Adipocyte (in vitro differentiated cells): ENCODE measurements at regions not wholly inside any gene's neighbourhood (a gene's known extent, or its start where the extent isn't known, plus 50 kb on each side); places are given as distances from the start of the nearest gene placed in this dataset.
"Not testable (repeated sequence)": the region's sequence is repeated elsewhere in the genome, so short reads cannot be mapped to it uniquely, and the experiment has no call there.

Experiments used
- DNase-seq: peaks from one replicate; pipeline ENCODE4 v3.0.0-alpha.2; 2015; ENCODE audit warnings: low read depth
- H3K27me3 ChIP-seq: replicated peaks from 2 replicates; pipeline ENCODE4 v1.7.0; 2013; ENCODE audit warnings: mild to moderate bottlenecking, low read length, moderate library complexity; ENCODE audit not compliant: control insufficient read depth, insufficient read depth
- H3K36me3 ChIP-seq: 2 replicates; pipeline ENCODE4 v1.7.0; 2013; ENCODE audit warnings: low read length, mild to moderate bottlenecking, moderate library complexity; ENCODE audit not compliant: control insufficient read depth, insufficient read depth, severe bottlenecking
- H3K4me1 ChIP-seq: 2 replicates; pipeline ENCODE4 v1.7.0; 2013; ENCODE audit warnings: mild to moderate bottlenecking, low read length, moderate library complexity; ENCODE audit not compliant: control insufficient read depth, insufficient read depth
- H3K4me3 ChIP-seq: 2 replicates; pipeline ENCODE4 v1.7.0; 2013; ENCODE audit warnings: mild to moderate bottlenecking, low read length, moderate library complexity
- H3K9ac ChIP-seq: 2 replicates; pipeline ENCODE4 v1.7.0; 2013; ENCODE audit warnings: mild to moderate bottlenecking, low read length, moderate library complexity
- H3K9me3 ChIP-seq: 2 replicates; pipeline ENCODE4 v1.7.0; 2013; ENCODE audit warnings: mild to moderate bottlenecking, low read length, moderate library complexity; ENCODE audit not compliant: control insufficient read depth

DNA sequence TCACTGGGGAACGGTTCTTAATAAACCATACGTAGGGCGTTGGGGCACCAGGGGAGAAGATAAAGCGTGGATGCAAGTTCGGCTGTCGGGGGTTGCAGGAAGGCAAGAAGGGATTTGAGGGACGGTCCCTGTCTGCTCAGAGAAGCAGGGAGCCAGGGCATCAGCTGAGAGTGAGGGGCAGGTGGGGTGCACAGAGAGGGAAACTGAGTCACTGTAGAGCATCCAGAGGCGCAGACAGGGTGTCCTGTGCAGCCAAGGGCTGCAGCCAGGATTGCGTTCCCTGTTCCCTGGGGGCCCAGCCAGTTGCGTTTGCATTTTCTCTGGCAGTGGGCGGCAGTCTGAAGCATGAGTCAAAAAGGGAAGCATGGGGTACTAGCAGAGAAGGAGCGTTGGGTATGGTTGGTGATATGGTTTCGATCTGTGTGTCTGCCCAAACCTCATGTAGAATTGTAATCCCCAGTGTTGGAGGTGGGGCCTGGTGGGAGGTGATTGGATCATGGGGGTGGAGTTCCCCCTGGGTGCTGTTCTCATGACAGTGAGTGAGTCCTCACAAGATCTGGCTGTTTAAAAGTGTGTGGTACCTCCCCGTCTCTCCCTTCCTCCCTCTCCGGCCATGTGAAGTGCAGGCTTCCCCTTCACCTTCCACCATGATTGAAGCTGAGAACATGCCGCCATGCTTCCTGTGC is 202.9 kb downstream of the NDUFA10 start:
- Histone ChIP-seq H3K9ac (no peak overlapping the region), H3K4me1 (no peaks in the 10 kb centered on the region), H3K4me3 (no peak overlapping the region), H3K27me3 (peaks cover 34% of the 10 kb centered on the region), H3K9me3 (no peaks in the 10 kb centered on the region), H3K36me3 (no peaks in the 10 kb centered on the region)
- DNase-seq: no peak

DNA sequence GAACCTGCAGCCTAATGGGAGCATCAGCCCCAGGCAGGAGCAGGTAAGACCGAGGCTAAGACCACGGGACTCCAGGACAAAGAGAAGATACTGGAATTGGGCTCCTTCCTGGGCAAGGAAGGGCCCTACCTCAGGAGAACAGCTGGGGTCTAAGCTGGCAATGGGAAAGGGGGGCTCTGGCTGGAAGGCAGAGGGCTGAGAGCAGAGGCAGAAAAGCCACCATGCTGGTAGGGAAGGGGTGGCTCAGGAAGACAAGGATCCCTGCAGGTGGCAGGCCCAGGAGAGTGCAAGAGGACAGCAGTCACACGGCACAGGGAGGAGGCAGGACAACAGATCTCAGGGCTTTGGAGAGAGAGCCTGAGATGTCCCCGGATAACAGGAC is 203.5 kb downstream of the NDUFA10 start:
- DNase-seq: no peak
- Histone ChIP-seq H3K9ac (no peak overlapping the region), H3K36me3 (no peaks in the 10 kb centered on the region), H3K9me3 (no peaks in the 10 kb centered on the region), H3K4me3 (no peak overlapping the region), H3K27me3 (peaks cover 32% of the 10 kb centered on the region), H3K4me1 (no peaks in the 10 kb centered on the region)

DNA sequence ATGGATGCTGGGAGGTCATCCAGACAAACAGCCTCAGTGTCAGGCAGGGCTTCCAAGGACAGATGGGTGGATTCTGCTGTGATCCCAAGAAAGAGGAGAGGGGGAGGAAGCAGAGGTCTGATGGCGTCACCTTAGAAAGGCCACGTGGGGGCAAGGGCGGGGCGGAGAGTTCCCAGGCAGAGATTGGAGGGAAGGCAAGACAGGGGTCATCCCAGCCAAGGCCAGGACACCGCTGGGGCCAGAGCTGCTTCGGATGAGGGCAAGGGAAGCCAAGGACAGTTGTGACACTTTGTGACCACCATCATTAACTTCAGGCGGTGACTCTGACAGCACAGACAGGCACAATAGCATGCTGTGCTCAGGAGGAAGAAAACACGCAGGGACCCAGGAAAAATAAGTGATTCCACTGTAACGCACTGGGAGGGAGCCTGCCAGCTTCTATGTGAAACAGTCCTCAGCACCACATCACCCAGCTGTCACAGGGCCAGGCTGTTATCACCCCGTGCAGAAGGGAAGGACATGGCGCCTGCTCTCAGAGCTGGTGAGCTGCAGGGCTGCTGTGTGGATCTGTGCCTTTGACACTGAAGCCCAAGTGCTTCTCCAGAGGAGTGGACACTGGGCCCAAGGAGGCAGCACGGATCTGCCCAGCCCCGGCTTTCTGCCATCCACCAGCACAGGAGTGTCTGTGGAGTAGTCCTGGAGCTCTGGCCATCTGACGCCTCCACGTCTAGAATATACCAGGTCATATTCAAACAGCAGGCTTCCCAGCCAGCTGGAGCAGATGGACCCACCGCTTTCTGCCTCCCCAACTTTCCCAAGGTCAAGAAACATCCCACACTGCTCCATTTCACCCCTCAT is 204.1 kb downstream of the NDUFA10 start:
- no peaks in the 10 kb centered on the region for H3K4me1 ChIP-seq
- H3K9me3 ChIP-seq: no peaks in the 10 kb centered on the region
- no peaks in the 10 kb centered on the region for H3K36me3 ChIP-seq
- H3K9ac ChIP-seq: no peak overlapping the region
- no peak for DNase-seq
- peaks cover 36% of the 10 kb centered on the region for H3K27me3 ChIP-seq
- no peak overlapping the region for H3K4me3 ChIP-seq

DNA sequence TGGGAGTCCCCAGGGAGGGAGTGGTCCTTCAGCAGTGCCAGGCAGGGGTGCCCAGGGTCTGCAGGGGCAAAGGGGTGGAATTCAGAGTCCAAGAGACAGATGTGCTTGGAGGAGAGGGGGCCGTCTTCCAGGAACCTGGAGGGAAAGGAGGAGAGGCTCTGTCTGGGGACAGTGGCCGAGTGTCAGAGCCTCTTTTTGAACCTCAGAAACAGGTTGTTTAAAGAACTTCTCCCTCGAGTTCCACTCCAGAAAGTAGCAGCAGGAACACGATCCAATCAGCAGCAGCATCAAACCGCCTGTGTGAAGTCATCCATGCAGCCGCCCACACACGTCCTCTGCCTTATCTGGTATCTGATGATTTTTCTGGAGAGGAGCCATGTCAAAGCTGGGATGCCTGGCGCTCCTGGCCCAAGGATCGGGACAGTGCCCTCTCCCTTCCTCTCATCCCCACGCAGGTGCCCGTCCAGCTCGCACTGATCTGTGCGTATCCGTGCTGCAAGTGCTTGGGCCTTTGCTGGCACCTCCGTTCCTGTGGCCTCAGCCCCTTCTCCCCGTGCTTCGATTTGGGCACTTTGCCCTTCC is 205.1 kb downstream of the NDUFA10 start:
- no peaks in the 10 kb centered on the region for H3K36me3 ChIP-seq
- DNase-seq: no peak
- no peak overlapping the region for H3K4me3 ChIP-seq
- H3K4me1 ChIP-seq: no peaks in the 10 kb centered on the region
- no peak overlapping the region for H3K9ac ChIP-seq
- peaks cover 39% of the 10 kb centered on the region for H3K27me3 ChIP-seq
- no peaks in the 10 kb centered on the region for H3K9me3 ChIP-seq

DNA sequence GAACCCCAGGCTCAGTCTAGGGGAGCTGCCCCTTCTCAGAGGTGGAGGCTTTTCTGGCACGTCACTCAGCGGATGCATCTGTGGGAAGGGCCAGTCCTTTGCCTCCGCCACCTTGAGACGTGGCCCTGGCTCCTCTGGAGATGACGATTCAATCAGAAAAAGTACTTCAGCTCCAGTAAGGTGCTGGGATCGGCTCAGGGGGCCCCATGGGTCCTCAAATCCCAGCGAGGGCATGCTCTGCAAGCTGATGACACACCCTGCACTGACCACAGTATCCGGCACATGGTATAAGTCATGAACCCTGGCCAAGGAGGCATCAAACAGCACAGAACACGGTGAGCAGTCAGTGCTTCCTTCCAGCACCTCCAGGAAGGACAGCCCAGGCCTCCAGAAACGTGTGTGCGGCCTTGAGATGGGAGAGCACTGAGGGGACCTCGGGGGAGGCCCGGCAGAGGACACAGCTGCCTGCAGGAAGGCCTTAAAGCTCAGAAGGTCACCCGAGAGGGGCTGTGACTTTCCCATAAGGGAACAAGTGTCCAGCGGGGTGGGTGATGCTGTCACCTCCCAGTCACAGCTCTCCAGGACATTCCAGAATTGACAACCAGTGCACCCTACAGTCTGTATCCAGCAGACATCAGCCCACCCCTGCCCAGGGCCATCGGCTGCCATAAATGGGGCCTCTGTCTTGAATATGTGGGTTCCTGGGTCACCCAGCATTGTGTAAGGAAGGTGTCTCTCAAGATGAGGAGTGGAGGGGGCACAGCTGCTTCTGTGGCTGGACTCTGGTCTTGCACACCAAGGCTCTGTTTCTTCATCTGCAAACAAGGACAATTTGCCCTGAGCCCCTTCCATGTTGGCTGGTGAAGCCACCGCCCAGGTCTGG is 205.8 kb downstream of the NDUFA10 start:
- H3K4me3 ChIP-seq: no peak overlapping the region
- peaks cover 32% of the 10 kb centered on the region for H3K27me3 ChIP-seq
- no peaks in the 10 kb centered on the region for H3K9me3 ChIP-seq
- no peak overlapping the region for H3K9ac ChIP-seq
- H3K4me1 ChIP-seq: peaks cover 6% of the 10 kb centered on the region
- DNase-seq: no peak
- H3K36me3 ChIP-seq: no peaks in the 10 kb centered on the region

DNA sequence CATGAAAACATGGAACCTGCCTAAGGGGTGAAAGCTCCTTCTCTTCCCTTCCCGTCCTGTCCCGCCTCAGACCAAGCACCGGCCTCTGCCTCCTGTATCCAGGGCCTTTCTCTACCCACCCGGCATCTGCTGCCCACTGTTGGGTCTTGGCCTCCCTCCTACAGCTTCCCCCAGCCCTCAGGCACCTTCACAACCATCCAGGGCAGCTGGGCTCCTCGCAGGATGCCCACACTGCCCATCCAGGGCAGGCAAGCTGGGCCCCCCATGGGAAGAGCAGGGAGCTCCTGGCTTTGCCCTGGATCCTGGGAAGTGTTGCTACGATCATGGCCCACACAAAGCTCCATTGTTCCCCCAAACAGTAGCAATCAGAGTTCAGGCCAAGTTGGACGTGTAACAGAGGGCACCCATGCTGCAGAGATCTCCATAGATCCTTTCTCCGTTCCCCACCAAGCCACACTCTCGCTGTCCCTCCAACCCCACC is 206.6 kb downstream of the NDUFA10 start:
- peaks cover 32% of the 10 kb centered on the region for H3K27me3 ChIP-seq
- H3K36me3 ChIP-seq: no peaks in the 10 kb centered on the region
- no peak for DNase-seq
- H3K4me3 ChIP-seq: no peak overlapping the region
- H3K4me1 ChIP-seq: peaks cover 6% of the 10 kb centered on the region
- H3K9me3 ChIP-seq: no peaks in the 10 kb centered on the region
- no peak overlapping the region for H3K9ac ChIP-seq

DNA sequence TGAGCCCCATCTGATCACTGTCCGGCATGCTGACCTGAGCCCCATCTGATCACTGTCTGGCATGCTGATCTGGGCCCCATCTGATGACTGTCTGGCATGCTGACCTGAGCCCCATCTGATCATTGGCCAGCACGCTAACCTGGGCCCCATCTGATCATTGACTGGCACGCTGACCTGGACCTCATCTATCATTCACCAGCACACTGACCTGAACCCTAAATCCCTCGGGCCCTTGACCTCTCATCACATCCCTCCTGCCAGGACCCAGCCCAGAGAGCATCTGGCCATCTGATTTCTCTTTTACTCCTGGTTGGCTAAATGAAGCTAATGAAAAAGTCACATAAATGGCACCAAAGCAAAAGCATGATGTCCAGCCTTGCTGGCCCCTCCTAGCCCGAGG is 207.1 kb downstream of the NDUFA10 start:
- H3K4me1 ChIP-seq: peaks cover 6% of the 10 kb centered on the region
- no peaks in the 10 kb centered on the region for H3K9me3 ChIP-seq
- H3K36me3 ChIP-seq: no peaks in the 10 kb centered on the region
- no peak overlapping the region for H3K9ac ChIP-seq
- no peak for DNase-seq
- no peak overlapping the region for H3K4me3 ChIP-seq
- peaks cover 30% of the 10 kb centered on the region for H3K27me3 ChIP-seq

DNA sequence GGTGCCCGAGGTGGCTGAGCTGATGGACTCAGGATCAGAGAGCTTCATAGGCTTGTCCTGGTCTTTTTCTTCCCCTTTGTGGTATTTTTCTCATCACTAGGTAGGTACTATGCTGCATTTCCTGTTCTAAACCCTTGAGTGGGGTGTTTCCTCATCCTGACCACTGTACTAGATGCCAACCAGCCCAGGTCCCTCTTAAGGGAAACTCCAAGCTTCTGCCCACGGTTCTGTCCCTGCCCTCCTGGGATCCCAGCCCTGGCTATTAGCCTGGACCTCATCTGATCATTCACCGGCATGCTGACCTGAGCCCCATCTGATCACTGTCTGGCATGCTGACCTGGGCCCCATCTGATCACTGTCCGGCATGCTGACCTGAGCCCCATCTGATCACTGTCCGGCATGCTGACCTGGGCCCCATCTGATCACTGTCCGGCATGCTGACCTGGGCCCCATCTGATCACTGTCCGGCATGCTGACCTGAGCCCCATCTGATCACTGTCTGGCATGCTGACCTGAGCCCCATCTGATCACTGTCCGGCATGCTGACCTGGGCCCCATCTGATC is 207.6 kb downstream of the NDUFA10 start:
- H3K27me3 ChIP-seq: peaks cover 25% of the 10 kb centered on the region
- not testable (repeated sequence) for DNase-seq, H3K36me3 ChIP-seq, H3K4me1 ChIP-seq, H3K9ac ChIP-seq, H3K9me3 ChIP-seq, H3K4me3 ChIP-seq

DNA sequence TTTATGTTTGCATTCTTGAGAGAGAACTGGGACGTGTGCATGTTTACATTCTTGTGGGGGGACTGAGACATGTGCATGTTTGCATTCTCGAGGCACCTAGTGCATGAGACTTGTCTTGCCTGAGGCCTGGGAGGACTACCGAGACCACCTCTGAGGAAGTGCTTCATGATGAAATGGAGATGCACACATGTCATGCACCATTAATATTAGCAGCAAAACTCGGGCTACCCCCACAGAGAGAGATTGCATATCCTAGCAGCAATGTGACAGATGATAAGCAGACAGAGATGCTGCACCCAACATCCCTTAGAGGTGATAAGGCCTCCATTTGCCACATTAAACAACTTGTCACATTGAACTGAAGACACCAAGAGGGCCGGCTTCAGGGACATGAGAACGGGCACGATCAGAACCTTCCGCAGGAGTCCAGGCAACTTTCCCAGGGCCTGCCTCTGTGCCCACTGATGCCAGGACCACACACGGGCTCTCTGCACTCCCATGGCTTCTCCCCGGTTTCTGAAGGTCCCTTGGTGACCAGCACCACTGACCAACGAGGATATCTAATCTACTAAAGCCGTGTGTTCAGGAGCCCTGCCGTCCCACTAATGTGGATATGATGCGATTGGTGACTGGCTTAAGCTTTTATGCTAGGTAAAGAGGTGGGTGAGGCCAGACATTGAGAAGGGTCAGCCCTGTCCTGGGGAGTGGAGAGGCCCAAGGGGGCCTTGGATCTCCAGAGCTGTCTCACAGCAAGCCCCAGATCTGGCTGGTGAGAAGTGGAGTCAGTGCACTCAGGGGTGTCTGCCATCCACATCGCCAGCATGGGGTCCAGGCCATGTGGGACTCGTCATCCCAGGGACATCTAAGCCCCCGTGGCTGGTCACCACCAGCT is 208.3 kb downstream of the NDUFA10 start:
- no peak overlapping the region for H3K9ac ChIP-seq
- no peak for DNase-seq
- peaks cover 29% of the 10 kb centered on the region for H3K27me3 ChIP-seq
- peaks cover 6% of the 10 kb centered on the region for H3K4me1 ChIP-seq
- no peaks in the 10 kb centered on the region for H3K9me3 ChIP-seq
- no peak overlapping the region for H3K4me3 ChIP-seq
- H3K36me3 ChIP-seq: no peaks in the 10 kb centered on the region

DNA sequence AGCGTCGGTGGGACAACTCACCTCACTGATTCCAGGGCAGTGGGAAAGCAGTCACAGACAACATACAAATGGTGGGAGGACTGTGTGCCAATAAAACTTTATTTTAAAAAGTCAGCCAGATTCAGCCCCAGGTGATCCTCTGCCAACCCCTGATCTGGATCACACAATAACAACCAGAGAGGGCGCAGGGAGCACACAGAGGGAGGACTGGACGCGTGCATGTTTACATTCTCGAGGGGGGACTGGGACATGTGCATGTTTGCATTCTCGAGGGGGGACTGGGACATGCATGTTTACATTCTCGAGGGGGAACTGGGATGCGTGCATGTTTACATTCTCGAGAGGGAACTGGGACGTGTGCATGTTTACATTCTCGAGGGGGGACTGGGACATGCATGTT is 209.5 kb downstream of the NDUFA10 start:
- H3K36me3 ChIP-seq: no peaks in the 10 kb centered on the region
- no peak for DNase-seq

More for the DNA sequence above, 209.5 kb downstream of the NDUFA10 start:
- peaks cover 12% of the 10 kb centered on the region for H3K4me1 ChIP-seq
- peaks cover 40% of the 10 kb centered on the region for H3K27me3 ChIP-seq
- H3K4me3 ChIP-seq: no peak overlapping the region
- H3K9ac ChIP-seq: no peak overlapping the region
- no peaks in the 10 kb centered on the region for H3K9me3 ChIP-seq
